HTR-8/SVneo (cell line): ENCODE measurements at regions not wholly inside any gene's neighbourhood (a gene's known extent, or its start where the extent isn't known, plus 50 kb on each side); places are given as distances from the start of the nearest gene placed in this dataset.
"Not testable (repeated sequence)": the region's sequence is repeated elsewhere in the genome, so short reads cannot be mapped to it uniquely, and the experiment has no call there.

Experiments
- DNase-seq: peaks from one replicate; pipeline ENCODE4 v3.0.0; 2011; ENCODE audit warnings: low spot score, mixed read lengths; ENCODE audit not compliant: insufficient read length
- FAIRE-seq: peaks from 2 replicates; lab custom pipeline; 2011; peaks lifted over from hg19 to GRCh38; lab: Jason Lieb, UNC

GRCh38 chr6:159422041-159422984 lies 253.1 kb downstream of the FNDC1 start:
- FAIRE-seq (no peak), DNase-seq (no peak)

- DNase-seq (no peak), FAIRE-seq (no peak)
Observed at GRCh38 chr6:159421586-159421985, 252.4 kb downstream of the FNDC1 start.

DNA sequence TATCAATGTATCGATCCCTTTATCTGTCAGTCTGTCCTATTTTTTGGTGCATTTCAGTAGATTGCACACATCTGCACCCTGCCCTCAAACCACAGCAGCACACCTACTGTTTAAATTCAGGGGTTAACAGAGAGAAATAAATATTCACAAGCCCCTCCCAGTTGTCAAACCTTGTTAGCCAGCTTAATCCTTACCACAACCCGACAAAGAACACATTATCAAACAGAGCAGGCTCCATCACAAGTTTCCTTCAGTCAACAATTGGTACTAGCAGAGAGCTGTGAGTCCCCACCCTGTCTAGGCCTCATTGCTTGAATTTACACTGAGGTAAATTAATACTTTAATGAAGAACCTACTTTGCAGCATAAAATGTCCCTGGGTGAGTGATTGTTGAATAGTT lies 249.8 kb downstream of the FNDC1 start:
- no peak for FAIRE-seq
- no peak for DNase-seq

DNA sequence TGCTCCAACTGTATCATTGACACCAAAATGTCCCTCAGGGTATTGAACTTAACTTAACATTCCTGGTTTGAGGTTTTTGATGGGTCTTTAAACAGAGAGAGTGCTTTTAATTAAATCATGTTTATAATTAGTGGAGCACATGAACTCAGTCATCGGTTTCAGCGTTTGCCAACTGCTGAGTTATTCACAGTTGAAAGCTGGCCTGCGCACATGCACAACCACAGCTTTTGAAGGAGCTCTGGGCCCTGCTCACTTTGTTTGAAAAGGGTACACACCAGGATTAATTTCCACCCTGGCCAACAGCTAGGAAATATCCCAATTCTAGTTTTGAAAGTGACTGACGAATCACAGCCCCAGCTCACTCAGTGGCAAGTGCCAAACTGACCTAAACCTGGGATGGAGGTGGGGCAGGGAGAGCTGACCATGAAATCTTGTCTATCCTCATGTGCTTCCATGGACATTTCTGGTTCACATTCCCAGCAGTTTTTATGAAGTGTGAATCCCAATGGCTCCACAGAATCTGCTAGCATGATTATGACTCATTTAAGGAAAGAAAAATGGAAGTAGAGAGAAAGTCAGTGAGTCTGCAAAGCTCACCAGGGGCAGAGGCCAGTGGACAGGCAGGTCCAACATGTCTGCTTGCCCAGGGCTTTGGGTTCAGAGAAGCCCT lies 247.8 kb downstream of the FNDC1 start:
- DNase-seq: no peak
- no peak for FAIRE-seq

- DNase-seq (no peak), FAIRE-seq (no peak)
Observed at GRCh38 chr6:159415540-159415939, 246.3 kb downstream of the FNDC1 start.

DNA sequence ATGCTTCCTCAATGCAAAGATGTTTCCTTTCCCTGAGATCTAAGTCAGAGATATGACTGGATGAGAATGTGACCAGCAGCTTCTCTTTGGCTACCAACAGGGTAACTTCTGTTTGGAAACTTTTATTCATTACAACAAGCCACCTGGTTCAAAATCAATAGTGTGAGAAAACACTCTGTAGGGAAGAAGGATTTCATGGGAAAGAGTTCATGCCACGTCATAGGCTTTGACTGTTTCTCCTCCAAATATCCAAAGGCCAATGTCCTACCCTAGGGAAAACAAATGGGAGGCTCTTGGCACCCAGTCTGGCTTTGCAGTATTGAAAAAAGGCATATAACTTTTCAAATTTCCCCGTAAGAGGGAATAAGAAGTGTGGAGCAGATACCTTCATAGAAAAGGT lies 245.5 kb downstream of the FNDC1 start:
- DNase-seq (no peak), FAIRE-seq (no peak)

GRCh38 chr6:159407211-159407780 lies 238.1 kb downstream of the FNDC1 start:
- FAIRE-seq: not testable (repeated sequence)

GRCh38 chr6:159404296-159404695 lies 235.1 kb downstream of the FNDC1 start:
- DNase-seq (no peak), FAIRE-seq (no peak)

More at GRCh38 chr6:159407211-159407780, 238.1 kb downstream of the FNDC1 start:
- not testable (repeated sequence) for DNase-seq

DNA sequence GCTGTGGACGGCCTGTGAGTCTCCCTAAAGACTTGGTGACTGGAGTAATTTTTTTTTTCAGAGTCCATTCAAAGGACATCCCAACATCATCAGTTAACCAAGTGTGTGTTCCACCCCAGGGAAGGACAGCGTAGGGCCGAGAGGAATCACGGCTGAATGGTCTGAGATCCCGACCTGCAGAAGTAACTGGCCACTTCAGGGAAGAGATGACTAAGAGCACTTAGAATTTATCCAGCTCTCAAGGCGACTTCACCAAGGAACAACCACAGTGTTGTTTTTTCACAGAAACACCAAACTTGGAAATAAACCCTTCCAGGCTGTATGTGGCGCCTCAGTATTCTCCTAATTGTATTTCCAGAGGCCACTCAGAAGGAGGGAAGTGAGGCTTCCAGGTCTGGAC lies 231.6 kb downstream of the FNDC1 start:
- FAIRE-seq (no peak), DNase-seq (no peak)

DNA sequence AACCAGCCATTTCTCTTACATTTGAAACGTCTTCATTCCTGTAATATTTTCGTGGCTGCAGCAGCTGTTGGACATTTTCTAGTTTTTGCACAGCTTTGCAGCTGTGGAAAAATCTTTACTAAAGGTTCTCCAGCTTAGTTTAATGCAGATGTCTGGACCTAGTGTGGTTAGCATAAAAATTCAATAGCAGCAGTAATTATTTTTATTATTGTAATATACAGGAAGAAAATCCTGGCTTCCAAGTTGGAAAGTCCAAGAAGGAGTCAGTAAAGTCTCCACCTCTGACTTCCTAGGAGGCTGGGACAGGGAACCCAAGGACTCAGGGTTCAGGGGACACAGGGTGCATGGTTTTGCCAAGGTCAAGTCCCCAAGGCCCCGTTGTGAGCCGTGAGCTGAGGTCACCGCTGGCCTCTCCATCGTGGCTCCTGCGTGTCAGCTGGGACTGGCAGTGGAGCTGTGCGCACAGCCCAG lies 230.6 kb downstream of the FNDC1 start:
- DNase-seq (no peak), FAIRE-seq (no peak)

DNA sequence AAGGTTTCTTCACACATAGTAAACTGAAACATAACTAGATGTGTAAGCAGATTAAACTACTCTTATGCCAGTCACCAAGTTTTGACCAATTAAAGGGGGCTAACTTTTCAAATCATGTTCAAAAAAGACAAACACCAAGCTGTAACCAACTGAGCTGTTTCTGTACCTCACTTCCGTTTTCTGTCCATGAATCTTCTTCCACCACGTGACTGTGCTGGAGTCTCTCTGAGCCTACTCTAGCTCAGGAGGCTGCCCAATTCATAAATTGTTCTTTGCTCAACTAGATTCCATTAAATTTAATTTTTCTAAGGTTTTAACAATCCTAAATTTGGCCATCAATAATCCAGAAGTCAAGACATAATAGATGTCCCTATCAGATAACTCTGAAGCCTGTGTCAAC lies 229.4 kb downstream of the FNDC1 start:
- FAIRE-seq (no peak), DNase-seq (no peak)

GRCh38 chr6:159397753-159398152 lies 228.6 kb downstream of the FNDC1 start:
- no peak for FAIRE-seq
- DNase-seq: no peak

DNA sequence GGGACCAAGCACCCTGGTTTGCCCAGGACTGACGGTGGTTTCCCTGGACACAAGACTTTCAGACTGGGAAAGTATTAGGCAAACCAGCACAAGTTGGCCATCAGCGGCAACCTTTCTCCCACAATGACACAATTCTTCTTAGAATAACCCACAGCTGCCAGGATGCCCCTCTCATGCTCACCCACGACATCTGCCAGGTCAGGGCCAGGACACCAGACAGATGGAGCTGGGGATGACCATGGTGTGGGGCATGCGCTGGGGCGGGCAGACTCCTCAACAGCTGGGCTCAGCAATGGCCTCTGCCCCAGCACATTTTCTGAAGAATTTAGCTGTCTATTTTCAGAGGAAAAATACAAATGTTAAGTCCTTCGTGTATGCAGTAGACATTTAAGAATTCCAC lies 226.4 kb downstream of the FNDC1 start:
- DNase-seq: no peak

DNA sequence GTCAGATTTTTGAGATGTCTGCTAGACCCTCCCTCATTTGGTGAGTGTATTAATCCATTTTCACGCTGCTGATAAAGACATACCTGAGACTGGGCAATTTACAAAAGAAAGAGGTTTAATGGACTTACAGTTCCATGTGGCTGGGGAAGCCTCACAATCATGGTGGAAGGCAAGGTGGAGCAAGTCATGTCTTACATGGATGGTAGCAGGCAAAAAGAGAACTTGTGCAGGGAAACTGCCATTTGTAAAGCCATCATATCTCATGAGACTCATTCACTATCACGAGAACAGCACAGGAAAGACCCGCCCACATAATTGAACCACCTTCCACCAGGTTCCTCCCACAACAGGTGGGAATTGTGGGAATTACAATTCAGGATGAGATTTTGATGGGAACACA lies 223.5 kb downstream of the FNDC1 start:
- not testable (repeated sequence) for DNase-seq, FAIRE-seq

More for the DNA sequence above, 226.4 kb downstream of the FNDC1 start:
- FAIRE-seq: no peak

DNA sequence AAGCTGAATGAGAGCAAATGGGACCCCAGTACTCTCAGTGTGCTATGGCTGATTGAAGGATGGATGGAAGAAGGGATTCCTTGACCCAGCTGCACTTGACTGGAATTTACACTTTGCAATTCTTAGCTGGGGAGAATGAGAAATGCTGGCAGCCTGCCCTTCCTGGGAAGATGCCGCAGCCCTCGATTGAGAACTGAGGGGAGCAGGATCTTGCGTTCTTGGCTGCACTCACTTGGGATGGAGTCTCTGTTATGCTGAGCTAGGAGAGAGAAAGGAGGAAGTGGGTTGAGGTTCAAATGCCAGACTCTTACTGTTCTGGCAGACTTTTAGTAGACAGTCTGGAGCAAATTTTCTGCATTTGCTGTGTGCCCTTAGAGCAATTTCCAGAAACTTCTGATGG lies 221.2 kb downstream of the FNDC1 start:
- FAIRE-seq (no peak), DNase-seq (no peak)

DNA sequence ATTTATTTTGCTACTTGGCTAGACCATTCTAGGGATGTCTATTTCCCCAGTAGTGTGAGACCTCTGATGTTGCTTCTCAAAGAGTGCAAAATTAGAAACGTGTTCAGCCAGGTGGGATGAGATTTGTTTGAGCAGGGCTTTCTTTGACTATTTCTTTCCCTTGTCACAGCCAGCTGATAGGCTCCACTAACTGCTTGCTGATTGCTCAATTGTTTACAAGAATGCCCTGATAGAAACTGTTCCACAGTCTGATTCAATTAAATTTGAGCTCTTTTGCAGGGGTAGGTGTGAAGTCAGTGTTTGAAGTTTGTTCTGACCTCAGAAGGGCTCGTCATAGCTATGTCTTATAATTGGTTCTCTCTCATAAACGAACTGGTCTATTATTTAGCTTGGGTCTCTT lies 220.5 kb downstream of the FNDC1 start:
- FAIRE-seq (no peak), DNase-seq (no peak)

DNA sequence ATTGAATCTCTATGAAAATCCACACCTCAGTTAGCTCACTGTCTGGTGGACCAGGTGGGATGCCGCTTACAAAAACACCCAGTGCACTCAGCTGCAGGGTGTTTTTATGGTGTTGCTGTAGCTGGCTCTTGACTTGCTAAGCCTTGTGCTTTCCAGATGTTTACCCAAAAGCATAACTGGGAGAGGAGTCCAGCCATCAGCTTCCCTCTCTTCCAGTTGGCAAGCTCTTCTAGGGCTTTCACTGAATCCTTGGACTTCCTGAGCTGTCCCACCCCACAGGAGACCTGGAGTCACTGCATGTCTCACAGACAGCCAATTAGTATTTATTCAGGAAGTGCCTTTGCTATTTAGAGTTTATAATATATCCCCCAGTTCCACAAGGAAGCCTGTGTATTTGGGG lies 210.9 kb downstream of the FNDC1 start:
- no peak for FAIRE-seq

GRCh38 chr6:159378411-159379328 lies 209.5 kb downstream of the FNDC1 start:
- FAIRE-seq (no peak), DNase-seq (no peak)

More for the DNA sequence above, 210.9 kb downstream of the FNDC1 start:
- no peak for DNase-seq

- DNase-seq (no peak), FAIRE-seq (no peak)
Observed at GRCh38 chr6:159376516-159377158, 207.4 kb downstream of the FNDC1 start.
